ENCODE measurements at regions not wholly inside any gene's neighbourhood (a gene's known extent, or its start where the extent isn't known, plus 50 kb on each side); places are given as distances from the start of the nearest gene placed in this dataset.

DNA sequence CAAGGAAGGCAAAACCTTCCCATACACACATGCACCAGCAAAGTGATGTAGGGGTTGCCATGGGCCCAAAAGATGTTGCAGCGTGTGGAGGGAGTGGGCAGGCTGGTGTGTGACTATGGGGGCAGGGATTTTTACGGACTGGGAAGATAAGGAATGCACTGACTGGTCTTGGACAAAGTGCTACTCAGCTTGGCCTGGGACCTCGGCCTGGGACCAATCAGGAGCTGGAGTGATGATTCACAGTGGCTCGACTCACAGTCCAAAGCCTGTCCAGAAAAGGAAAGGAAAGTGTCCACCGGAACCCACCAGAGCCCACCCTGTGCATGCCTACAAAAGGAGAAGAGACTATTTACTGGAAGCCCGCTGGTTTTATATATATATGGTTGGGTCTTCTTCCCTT, 567.0 kb upstream of the GNPDA2 start:
- intact Hi-C loops (cut with micrococcal nuclease), result no loop called here
- H3K27me3 Mint-ChIP-seq, result no peaks in the 10 kb centered on the region
- H3K9me3 Mint-ChIP-seq, result peaks cover 8% of the 10 kb centered on the region
- H3K27ac Mint-ChIP-seq, result no peak overlapping the region
- H3K4me1 Mint-ChIP-seq, result no peaks in the 10 kb centered on the region
- no peak overlapping the region for H3K4me3 Mint-ChIP-seq
- no peak for ATAC-seq (ENCODE audit: low read depth)
- POLR2A ChIA-PET, result no interaction called here
- CTCF ChIA-PET, result no interaction called here
- TF ChIP-seq CTCF (IDR thresholded peaks at IDR 0.05), result no peak
- DNase-seq, result no peak
- no peaks in the 10 kb centered on the region for H3K36me3 Mint-ChIP-seq (ENCODE audit: low read depth)

DNA sequence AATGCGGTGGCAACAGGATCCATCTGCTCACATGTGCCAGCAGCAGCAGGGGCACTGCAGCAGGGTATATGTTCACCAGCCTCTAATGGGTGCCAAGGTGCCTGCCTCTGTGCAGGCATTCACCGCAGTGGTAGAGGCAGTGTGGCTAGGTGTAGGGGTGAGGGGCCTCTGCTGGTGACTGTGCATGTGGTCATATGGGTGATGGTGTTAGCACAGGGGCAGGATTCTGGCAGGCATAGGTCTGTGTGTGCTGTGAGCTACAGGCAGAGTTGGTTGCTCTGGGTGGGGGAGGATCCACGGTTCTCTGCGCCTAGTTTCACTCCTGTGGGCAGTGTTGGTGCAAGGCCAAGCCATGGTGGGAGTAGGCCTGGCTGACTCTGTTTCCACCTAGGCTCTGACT, 566.5 kb upstream of the GNPDA2 start:
- Mint-ChIP-seq H3K27ac (no peak overlapping the region), H3K4me1 (no peaks in the 10 kb centered on the region), H3K36me3 (ENCODE audit: low read depth) (no peaks in the 10 kb centered on the region), H3K27me3 (no peaks in the 10 kb centered on the region), H3K4me3 (no peak overlapping the region), H3K9me3 (peaks cover 8% of the 10 kb centered on the region)
- ChIA-PET CTCF (no interaction called here), POLR2A (no interaction called here)
- DNase-seq, result no peak
- TF ChIP-seq CTCF (IDR thresholded peaks at IDR 0.05), result no peak
- intact Hi-C loops (cut with micrococcal nuclease), result no loop called here
- no peak for ATAC-seq (ENCODE audit: low read depth)

DNA sequence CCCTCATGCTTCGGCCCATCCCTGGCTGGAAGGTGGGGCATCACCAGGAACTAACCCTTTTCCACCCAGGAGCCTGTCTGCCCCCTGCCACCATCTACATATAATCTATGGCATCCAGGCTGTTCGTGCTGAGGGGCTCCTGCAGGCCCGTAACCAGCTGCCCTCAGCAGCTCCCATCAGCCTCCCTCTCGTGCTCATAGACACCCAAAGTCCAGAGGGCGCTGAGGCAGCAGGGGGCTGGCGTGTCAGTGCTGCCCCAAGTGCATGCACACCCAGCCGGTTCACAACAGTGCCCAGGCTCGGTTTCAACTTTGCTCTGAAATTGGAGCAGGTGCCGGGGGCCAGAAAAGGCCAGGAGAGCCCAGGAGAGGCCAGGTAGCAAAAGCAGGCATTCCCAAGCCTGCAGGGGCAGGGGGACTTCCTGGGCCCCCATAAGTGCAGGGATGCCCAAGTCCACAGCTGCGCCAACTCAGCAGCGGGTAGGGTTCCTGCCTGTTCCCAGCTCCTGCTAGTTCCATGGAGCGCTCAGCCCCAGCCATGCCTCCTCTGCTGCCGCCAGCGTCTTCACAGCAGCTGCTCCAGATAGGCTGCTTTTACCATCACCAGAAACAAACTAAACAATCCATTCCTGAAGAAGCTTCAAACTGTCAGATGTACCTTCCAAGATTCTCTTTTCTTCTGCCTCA, 558.2 kb upstream of the GNPDA2 start:
- H3K4me3 Mint-ChIP-seq, result no peak overlapping the region
- no peak for DNase-seq
- no peaks in the 10 kb centered on the region for H3K36me3 Mint-ChIP-seq (ENCODE audit: low read depth)
- ATAC-seq (ENCODE audit: low read depth), result no peak
- ChIA-PET POLR2A (no interaction called here), CTCF (no interaction called here)
- no peaks in the 10 kb centered on the region for H3K27me3 Mint-ChIP-seq
- intact Hi-C loops (cut with micrococcal nuclease), result no loop called here
- H3K4me1 Mint-ChIP-seq, result no peaks in the 10 kb centered on the region
- no peak overlapping the region for H3K27ac Mint-ChIP-seq
- H3K9me3 Mint-ChIP-seq, result peaks cover 6% of the 10 kb centered on the region
- no peak for TF ChIP-seq CTCF (IDR thresholded peaks at IDR 0.05)

- no peaks in the 10 kb centered on the region for H3K27me3 Mint-ChIP-seq
- H3K27ac Mint-ChIP-seq, result no peak overlapping the region
- H3K36me3 Mint-ChIP-seq (ENCODE audit: low read depth), result no peaks in the 10 kb centered on the region
- ATAC-seq (ENCODE audit: low read depth), result no peak
- ChIA-PET POLR2A (no interaction called here), CTCF (no interaction called here)
- H3K4me3 Mint-ChIP-seq, result no peak overlapping the region
- no peak for DNase-seq
- no peaks in the 10 kb centered on the region for H3K4me1 Mint-ChIP-seq
- no peak for TF ChIP-seq CTCF (IDR thresholded peaks at IDR 0.05)
- intact Hi-C loops (cut with micrococcal nuclease), result no loop called here
- peaks cover 6% of the 10 kb centered on the region for H3K9me3 Mint-ChIP-seq
Measured at GRCh38 chr4:45283352-45283751, 557.0 kb upstream of the GNPDA2 start.

GRCh38 chr4:45280121-45280520, 553.8 kb upstream of the GNPDA2 start:
- Mint-ChIP-seq H3K4me1 (no peaks in the 10 kb centered on the region), H3K9me3 (no peaks in the 10 kb centered on the region), H3K27ac (no peak overlapping the region), H3K36me3 (ENCODE audit: low read depth) (no peaks in the 10 kb centered on the region), H3K4me3 (no peak overlapping the region), H3K27me3 (no peaks in the 10 kb centered on the region)
- no peak for TF ChIP-seq CTCF (IDR thresholded peaks at IDR 0.05)
- ChIA-PET CTCF (no interaction called here), POLR2A (no interaction called here)
- DNase-seq (no peak), ATAC-seq (ENCODE audit: low read depth) (no peak)
- intact Hi-C loops (cut with micrococcal nuclease), result no loop called here
